LNCaP clone FGC (cell line): ENCODE measurements at regions not wholly inside any gene's neighbourhood (a gene's known extent, or its start where the extent isn't known, plus 50 kb on each side); places are given as distances from the start of the nearest gene placed in this dataset.

Source experiments
- DNase-seq: peaks from one replicate; pipeline ENCODE4 v3.0.0-alpha.2; 2011; ENCODE audit warnings: low read depth
- H3K4me3 ChIP-seq: 2 replicates; pipeline ENCODE4 v1.5.1; 2011; ENCODE audit warnings: mild to moderate bottlenecking, low read depth, low read length, control low read depth
- TF ChIP-seq, protein P1 (sequence below): IDR thresholded peaks from 2 replicates; pipeline ENCODE4 v1.5.1; 2012; ENCODE audit warnings: mild to moderate bottlenecking; ENCODE audit not compliant: control insufficient read depth, insufficient read depth; ENCODE audit errors: extremely low read depth

DNA sequence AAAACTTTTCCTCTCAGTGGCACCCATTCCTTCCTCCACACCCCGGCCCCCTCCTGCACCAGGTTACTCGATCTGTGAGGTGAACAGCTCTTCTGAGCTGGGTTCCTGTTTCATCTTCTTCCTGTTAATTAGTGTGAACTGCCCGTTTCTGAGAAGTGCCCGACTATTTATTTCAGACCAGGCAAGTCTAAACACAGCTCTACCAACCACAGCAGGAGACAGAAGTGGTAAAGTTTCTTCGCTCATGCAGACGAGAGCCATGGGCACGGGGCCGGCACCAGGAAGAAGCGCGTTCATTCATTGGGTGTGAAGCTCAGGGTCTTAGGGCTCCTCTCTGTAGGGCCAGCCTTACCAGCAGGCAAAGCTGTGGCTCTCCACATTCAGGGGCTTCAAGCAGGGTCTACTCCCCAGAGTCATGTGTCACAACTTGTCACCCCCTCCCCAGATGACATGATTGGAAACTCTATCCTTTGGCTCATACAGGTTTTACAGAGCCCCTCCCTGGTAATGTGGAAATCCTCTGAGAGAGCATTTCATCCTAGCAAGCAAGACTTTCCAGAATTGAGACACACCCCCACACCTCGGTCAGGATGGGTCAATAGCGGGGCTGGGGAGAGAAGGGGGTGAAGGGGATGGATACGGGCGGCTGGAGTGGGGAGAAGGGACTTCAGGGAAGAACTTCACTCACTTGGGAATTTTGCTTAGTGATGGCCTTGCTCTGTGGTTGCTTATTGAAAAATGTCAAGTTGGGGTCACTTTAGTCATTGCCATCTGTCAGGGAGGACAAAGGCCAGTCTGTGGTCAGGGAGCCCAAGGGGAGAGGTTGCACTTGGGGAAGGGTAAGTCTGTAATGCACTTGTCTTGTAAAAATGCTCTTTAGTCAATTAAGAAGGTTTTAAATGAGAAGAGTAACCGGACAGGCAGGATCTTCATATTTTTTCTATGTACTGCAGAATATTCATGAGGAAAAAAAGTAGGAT lies 121.6 kb upstream of the TRIM2 start:
- H3K4me3 ChIP-seq: no peak overlapping the region
- TF ChIP-seq, protein P1, sequence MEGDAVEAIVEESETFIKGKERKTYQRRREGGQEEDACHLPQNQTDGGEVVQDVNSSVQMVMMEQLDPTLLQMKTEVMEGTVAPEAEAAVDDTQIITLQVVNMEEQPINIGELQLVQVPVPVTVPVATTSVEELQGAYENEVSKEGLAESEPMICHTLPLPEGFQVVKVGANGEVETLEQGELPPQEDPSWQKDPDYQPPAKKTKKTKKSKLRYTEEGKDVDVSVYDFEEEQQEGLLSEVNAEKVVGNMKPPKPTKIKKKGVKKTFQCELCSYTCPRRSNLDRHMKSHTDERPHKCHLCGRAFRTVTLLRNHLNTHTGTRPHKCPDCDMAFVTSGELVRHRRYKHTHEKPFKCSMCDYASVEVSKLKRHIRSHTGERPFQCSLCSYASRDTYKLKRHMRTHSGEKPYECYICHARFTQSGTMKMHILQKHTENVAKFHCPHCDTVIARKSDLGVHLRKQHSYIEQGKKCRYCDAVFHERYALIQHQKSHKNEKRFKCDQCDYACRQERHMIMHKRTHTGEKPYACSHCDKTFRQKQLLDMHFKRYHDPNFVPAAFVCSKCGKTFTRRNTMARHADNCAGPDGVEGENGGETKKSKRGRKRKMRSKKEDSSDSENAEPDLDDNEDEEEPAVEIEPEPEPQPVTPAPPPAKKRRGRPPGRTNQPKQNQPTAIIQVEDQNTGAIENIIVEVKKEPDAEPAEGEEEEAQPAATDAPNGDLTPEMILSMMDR: no peak
- DNase-seq: no peak

- peak; percentile 78 for DNase-seq
- no peak overlapping the region for H3K4me3 ChIP-seq
- TF ChIP-seq, protein P1: peak; percentile 69
These were observed 120.7 kb upstream of the TRIM2 start for GRCh38 chr4:153083447-153083947.

- H3K4me3 ChIP-seq: no peak overlapping the region
- TF ChIP-seq, protein P1: no peak
- no peak for DNase-seq
These were observed 119.8 kb upstream of the TRIM2 start for GRCh38 chr4:153084224-153084979.

- TF ChIP-seq, protein P1: peak; percentile 84
- no peak overlapping the region for H3K4me3 ChIP-seq
- DNase-seq: no peak
These were observed 119.1 kb upstream of the TRIM2 start for GRCh38 chr4:153084980-153085630.

DNA sequence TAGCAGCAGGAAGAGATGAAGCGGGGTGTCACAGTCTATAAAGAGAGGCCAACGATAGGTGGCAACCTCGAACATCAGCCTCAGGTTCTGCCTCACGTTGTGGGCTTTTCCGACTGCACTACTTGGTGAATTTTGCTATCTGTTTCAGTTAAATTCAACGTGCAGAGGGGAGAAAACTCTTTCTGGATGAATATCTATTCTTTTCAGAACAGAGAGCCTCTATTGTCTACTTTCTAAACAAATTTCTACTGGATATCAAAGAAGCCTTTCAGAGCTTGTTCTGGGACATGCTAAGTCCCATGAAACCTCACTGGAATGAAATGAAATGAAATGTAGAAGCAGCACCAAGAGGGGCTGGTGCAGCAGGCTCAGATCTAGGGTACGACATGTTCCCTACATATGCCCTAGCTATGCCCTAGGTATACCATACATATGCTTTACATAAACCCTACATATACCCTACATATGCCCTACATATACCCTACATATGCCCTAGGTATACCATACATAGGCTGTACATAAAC lies 116.5 kb upstream of the TRIM2 start:
- DNase-seq: no peak
- H3K4me3 ChIP-seq: no peak overlapping the region
- TF ChIP-seq, protein P1: no peak

- H3K4me3 ChIP-seq: no peak overlapping the region
- no peak for DNase-seq
- TF ChIP-seq, protein P1: no peak
These were observed 114.5 kb upstream of the TRIM2 start for GRCh38 chr4:153089742-153090141.
